HCT116 (cell line): ENCODE measurements at regions not wholly inside any gene's neighbourhood (a gene's known extent, or its start where the extent isn't known, plus 50 kb on each side); places are given as distances from the start of the nearest gene placed in this dataset.

Source experiments
- ATAC-seq: fragments of 200-7000 bp; cut with Tn5 transposase; 2 replicates; pipeline ENCODE4 v1.9.1; 2020; ENCODE audit warnings: mild to moderate bottlenecking, moderate library complexity
- BruUV-seq: library from RNA; stranded (reverse); fragments of 400-500 nt; replicated peaks from 2 replicates; lab custom pipeline; 2021; lab: Mats Ljungman, UMichigan
- CTCF ChIA-PET: fragments of 300-600 bp; sonication (Branson Sonifier 250); formaldehyde crosslinking; loops from one replicate; lab custom pipeline; 2021; ENCODE audit warnings: antibody characterized with exemption; lab: Charles Lee
- POLR2A ChIA-PET: fragments of 300-600, 350-600 bp; sonication (Branson Sonifier 250); formaldehyde crosslinking; loops from one replicate; lab custom pipeline; 2021; ENCODE audit warnings: antibody characterized with exemption; lab: Charles Lee
- RAD21 ChIA-PET, 2 experiments: fragments of 300-600 bp; sonication (Branson Sonifier 250); formaldehyde crosslinking; loops; one replicate each; lab custom pipeline; 2023; ENCODE audit warnings: low total read pairs in 2 of 2; ENCODE audit not compliant: uncharacterized antibody in 2 of 2, unreplicated experiment in 2 of 2, low non-redundant PET in 1 of 2; lab: Charles Lee
- DNase-seq: peaks from one replicate; pipeline ENCODE4 v3.0.0-alpha.2; 2010; ENCODE audit warnings: low read depth, low spot score
- H2AFZ ChIP-seq: fragments of 200-600 bp; shearing (Covaris generic), sonication (generic); 2 replicates; pipeline ENCODE4 v1.6.1; 2017; ENCODE audit warnings: low read depth, mixed run types, mixed read lengths, antibody characterized with exemption, low read length; ENCODE audit not compliant: poor library complexity, severe bottlenecking
- H3K27ac ChIP-seq: 2 replicates; pipeline ENCODE4 v1.5.1; 2012; ENCODE audit warnings: low read depth, low read length
- H3K27me3 ChIP-seq: fragments of 200-600 bp; sonication (generic); 2 replicates; pipeline ENCODE4 v1.6.1; 2016; ENCODE audit warnings: mixed run types, low read length, mixed read lengths; ENCODE audit not compliant: insufficient read depth
- H3K36me3 ChIP-seq, 2 experiments: fragments of 200-500 bp in 1 of 2; fragments of 200-600 bp in 1 of 2; sonication (Bioruptor generic) in 1 of 2; sonication (generic) in 1 of 2; 2 replicates each; pipeline versions ENCODE4 v1.5.1 to v1.6.1; 2014 to 2016; ENCODE audit warnings: low read length in 2 of 2, inconsistent platforms in 1 of 2, mixed read lengths in 1 of 2, mixed run types in 1 of 2; ENCODE audit not compliant: insufficient read depth in 2 of 2, control insufficient read depth in 1 of 2
- H3K4me1 ChIP-seq, 2 experiments: fragments of 200-600 bp in 1 of 2; sonication (generic) in 1 of 2; 2 replicates each; pipeline versions ENCODE4 v1.5.1 to v1.6.1; 2012 to 2017; ENCODE audit warnings: low read length in 2 of 2, inconsistent platforms in 1 of 2, mild to moderate bottlenecking in 1 of 2, mixed read lengths in 1 of 2, mixed run types in 1 of 2, moderate library complexity in 1 of 2; ENCODE audit not compliant: insufficient read depth in 2 of 2, control insufficient read depth in 1 of 2
- H3K4me2 ChIP-seq: fragments of 200-600 bp; sonication (generic); 2 replicates; pipeline ENCODE4 v1.6.1; 2017; ENCODE audit warnings: mixed run types, low read length, mixed read lengths
- H3K4me3 ChIP-seq, 2 experiments: fragments of 200-600 bp in 1 of 2; sonication (generic) in 1 of 2; replicated peaks in 1 of 2; 2 replicates each; pipeline ENCODE4 v1.5.1; 2011 to 2016; ENCODE audit warnings: low read length in 2 of 2, control low read depth in 1 of 2, low read depth in 1 of 2, mild to moderate bottlenecking in 1 of 2, mixed read lengths in 1 of 2, mixed run types in 1 of 2
- H3K79me2 ChIP-seq: fragments of 200-600 bp; sonication (generic); 2 replicates; pipeline ENCODE4 v1.6.1; 2017; ENCODE audit warnings: mild to moderate bottlenecking, mixed run types, low read length, moderate library complexity, mixed read lengths; ENCODE audit not compliant: insufficient read depth
- H3K9ac ChIP-seq: fragments of 200-600 bp; sonication (generic); 2 replicates; pipeline ENCODE4 v1.6.1; 2016; ENCODE audit warnings: low read length, mixed read lengths
- H3K9me2 ChIP-seq: fragments of 200-600 bp; sonication (generic), shearing (Covaris generic); 2 replicates; pipeline ENCODE4 v1.6.1; 2017; ENCODE audit warnings: mixed run types, mild to moderate bottlenecking, moderate library complexity; ENCODE audit not compliant: insufficient read depth
- H3K9me3 ChIP-seq, 2 experiments: fragments of 200-500 bp in 1 of 2; fragments of 200-600 bp in 1 of 2; sonication (Bioruptor generic) in 1 of 2; sonication (generic) in 1 of 2; 2 replicates each; pipeline ENCODE4 v1.6.1; 2014 to 2017; ENCODE audit warnings: low read length in 2 of 2, mixed read lengths in 2 of 2, inconsistent platforms in 1 of 2, low read depth in 1 of 2, mild to moderate bottlenecking in 1 of 2, mixed run types in 1 of 2, moderate library complexity in 1 of 2; ENCODE audit not compliant: control insufficient read depth in 1 of 2, insufficient read depth in 1 of 2
- H4K20me1 ChIP-seq: fragments of 200-600 bp; sonication (generic), shearing (Covaris generic); 2 replicates; pipeline ENCODE4 v1.6.1; 2017; ENCODE audit warnings: mixed run types, mild to moderate bottlenecking, moderate library complexity; ENCODE audit not compliant: insufficient read depth
- CBX3 ChIP-seq: IDR thresholded peaks from 2 replicates; pipeline ENCODE4 v1.6.1; 2012; ENCODE audit warnings: low read depth
- ELF1 ChIP-seq: IDR thresholded peaks from 2 replicates; pipeline ENCODE4 v1.6.1; 2012; ENCODE audit warnings: low read depth, borderline replicate concordance
- JUND ChIP-seq: IDR thresholded peaks from 2 replicates; pipeline ENCODE4 v1.6.1; 2012
- MAX ChIP-seq: IDR thresholded peaks from 2 replicates; pipeline ENCODE4 v1.6.1; 2012
- POLR2A ChIP-seq: IDR thresholded peaks from 2 replicates; pipeline ENCODE4 v1.7.0; 2011; ENCODE audit warnings: borderline replicate concordance; ENCODE audit not compliant: insufficient read depth, insufficient read length; ENCODE audit errors: extremely low read depth
- RAD21 ChIP-seq: IDR thresholded peaks from 2 replicates; pipeline ENCODE4 v1.6.1; 2012; ENCODE audit warnings: low read depth, mild to moderate bottlenecking
- REST ChIP-seq: IDR thresholded peaks from 2 replicates; pipeline ENCODE4 v1.6.1; 2012; ENCODE audit warnings: low read depth
- SIN3A ChIP-seq: IDR thresholded peaks from 2 replicates; pipeline ENCODE4 v1.6.1; 2012; ENCODE audit warnings: low read depth
- SP1 ChIP-seq: IDR thresholded peaks from 2 replicates; pipeline ENCODE4 v1.6.1; 2012; ENCODE audit warnings: low read depth
- ZBTB33 ChIP-seq: IDR thresholded peaks from 2 replicates; pipeline ENCODE4 v1.6.1; 2011; ENCODE audit warnings: mild to moderate bottlenecking, low read length, moderate library complexity; ENCODE audit not compliant: insufficient replicate concordance; ENCODE audit errors: extremely low read depth
- intact Hi-C: fragments of 100-400 bp; cut with micrococcal nuclease; formaldehyde crosslinking; loops from 2 replicates; pipeline ENCODE4 v1.10.0; 2022

- no peak overlapping the region for H3K27ac ChIP-seq
- no peaks in the 10 kb centered on the region for H3K4me1 ChIP-seq
- H4K20me1 ChIP-seq, result no peaks in the 10 kb centered on the region
- ChIA-PET POLR2A (no interaction called here), CTCF (no interaction called here), RAD21 (no interaction called here)
- no peak overlapping the region for H3K4me2 ChIP-seq
- no peak overlapping the region for H3K9ac ChIP-seq
- H3K27me3 ChIP-seq, result 0 out of 2 replicates have a peak, but pooled peaks cover 4% of the 10 kb centered on the region
- H3K79me2 ChIP-seq, result no peaks in the 10 kb centered on the region
- H3K36me3 ChIP-seq, result no peaks in the 10 kb centered on the region
- H3K9me3 ChIP-seq, result no peaks in the 10 kb centered on the region
- TF ChIP-seq ELF1, result no peak
- no peak for TF ChIP-seq RAD21
- TF ChIP-seq CBX3, result no peak
- TF ChIP-seq MAX, result no peak
- no peak for TF ChIP-seq SP1
- TF ChIP-seq REST, result no peak
- no peak for TF ChIP-seq SIN3A
- TF ChIP-seq POLR2A, result no peak
- TF ChIP-seq JUND, result no peak
- H2AFZ ChIP-seq, result no peak overlapping the region
- BruUV-seq, result no TSS peak
- no peak for ATAC-seq
- no peak overlapping the region for H3K4me3 ChIP-seq
- no peak for DNase-seq
- no peaks in the 10 kb centered on the region for H3K9me2 ChIP-seq
- intact Hi-C loops, result no loop called here
Observed at GRCh38 chr2:198347946-198348345, 543.6 kb downstream of the PLCL1 start.

GRCh38 chr2:198347349-198347748 is 543.0 kb downstream of the PLCL1 start:
- BruUV-seq, result no TSS peak
- no peak for TF ChIP-seq SP1
- no peak for TF ChIP-seq MAX
- no peak for TF ChIP-seq ZBTB33
- Histone ChIP-seq H3K9ac (no peak overlapping the region), H2AFZ (no peak overlapping the region), H3K4me2 (no peak overlapping the region), H3K4me3 (no peak overlapping the region), H3K36me3 (no peaks in the 10 kb centered on the region), H3K9me3 (no peaks in the 10 kb centered on the region), H4K20me1 (no peaks in the 10 kb centered on the region), H3K79me2 (no peaks in the 10 kb centered on the region), H3K27ac (no peak overlapping the region), H3K4me1 (no peaks in the 10 kb centered on the region), H3K27me3 (0 out of 2 replicates have a peak, but pooled peaks cover 4% of the 10 kb centered on the region), H3K9me2 (no peaks in the 10 kb centered on the region)
- ChIA-PET RAD21 (no interaction called here), POLR2A (no interaction called here), CTCF (no interaction called here)
- intact Hi-C loops, result no loop called here
- no peak for DNase-seq
- ATAC-seq, result no peak
